Smooth muscle cell (in vitro differentiated cells): ENCODE measurements at regions not wholly inside any gene's neighbourhood (a gene's known extent, or its start where the extent isn't known, plus 50 kb on each side); places are given as distances from the start of the nearest gene placed in this dataset.

Source experiments
- DNase-seq: peaks from one replicate; lab custom pipeline; 2025; ENCODE audit not compliant: unreplicated experiment; lab: John Stamatoyannopoulos, UW
- H2AFZ ChIP-seq: fragments of 200-600 bp; sonication (generic); 2 replicates; pipeline ENCODE4 v1.6.0; 2016; ENCODE audit warnings: antibody characterized with exemption, low read depth, mild to moderate bottlenecking
- H3F3A ChIP-seq: fragments of 200-600 bp; sonication (generic); 2 replicates; pipeline ENCODE4 v1.6.0; 2017; ENCODE audit warnings: antibody characterized with exemption, low read depth
- H3K27ac ChIP-seq: fragments of 200-600 bp; sonication (generic); 2 replicates; pipeline ENCODE4 v1.5.1; 2016; ENCODE audit warnings: low read depth, mild to moderate bottlenecking
- H3K27me3 ChIP-seq: fragments of 200-600 bp; sonication (generic); 2 replicates; pipeline ENCODE4 v1.6.1; 2016; ENCODE audit warnings: low read depth, mild to moderate bottlenecking
- H3K36me3 ChIP-seq: fragments of 200-600 bp; sonication (generic); 2 replicates; pipeline ENCODE4 v1.5.1; 2016; ENCODE audit warnings: low read depth
- H3K4me1 ChIP-seq: fragments of 200-600 bp; sonication (generic); 2 replicates; pipeline ENCODE4 v1.5.1; 2016; ENCODE audit warnings: low read depth
- H3K4me2 ChIP-seq: fragments of 200-600 bp; sonication (generic); 2 replicates; pipeline ENCODE4 v1.6.0; 2016; ENCODE audit warnings: mild to moderate bottlenecking
- H3K4me3 ChIP-seq: fragments of 200-600 bp; sonication (generic); 2 replicates; pipeline ENCODE4 v1.5.1; 2016; ENCODE audit warnings: mild to moderate bottlenecking
- H3K79me2 ChIP-seq: fragments of 200-600 bp; sonication (generic); 2 replicates; pipeline ENCODE4 v1.6.0; 2016; ENCODE audit warnings: low read depth, mild to moderate bottlenecking
- H3K9ac ChIP-seq: fragments of 200-600 bp; sonication (generic); 2 replicates; pipeline ENCODE4 v1.6.0; 2016; ENCODE audit warnings: low read depth
- H3K9me3 ChIP-seq: fragments of 200-600 bp; sonication (generic); replicated peaks from 2 replicates; pipeline ENCODE4 v1.5.1; 2016; ENCODE audit warnings: low read depth
- H4K20me1 ChIP-seq: fragments of 200-600 bp; sonication (generic); 2 replicates; pipeline ENCODE4 v1.6.0; 2016; ENCODE audit warnings: low read depth
- WGBS: methylation state at CpG from one replicate; pipeline ENCODE4 v1.1.7; 2016; ENCODE audit warnings: low lambda C conversion rate; 5-methylcytosine and 5-hydroxymethylcytosine counted together
- TF ChIP-seq, protein P1 (sequence below): fragments of 200-600 bp; sonication (generic); IDR thresholded peaks from 2 replicates; pipeline ENCODE4 v1.5.1; 2017; ENCODE audit warnings: borderline replicate concordance, mild to moderate bottlenecking, antibody characterized with exemption; ENCODE audit not compliant: insufficient read depth, poor library complexity, severe bottlenecking

DNA sequence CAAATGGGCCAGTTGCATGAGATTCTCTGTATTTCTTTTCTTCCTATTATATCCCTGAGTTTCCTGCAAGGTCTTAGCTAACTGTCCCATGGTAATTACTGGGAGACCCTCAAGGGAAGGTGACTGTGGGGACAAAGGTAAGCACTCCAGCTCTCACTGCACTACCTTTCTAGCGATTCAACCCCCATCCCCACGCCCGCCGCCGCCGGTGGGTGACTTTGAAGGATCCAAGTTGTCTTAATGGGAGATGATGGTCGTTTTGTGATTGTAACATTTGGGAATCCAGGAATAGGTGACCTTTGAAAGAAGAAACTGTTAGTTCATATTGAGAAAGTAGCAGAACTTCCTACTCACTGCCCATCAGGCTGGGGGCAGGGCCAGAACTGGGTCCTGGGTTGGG is 265.5 kb downstream of the LRFN2 start:
- H3F3A ChIP-seq, result no peaks in the 10 kb centered on the region
- no peak for DNase-seq
- H4K20me1 ChIP-seq, result no peaks in the 10 kb centered on the region
- H3K27me3 ChIP-seq, result peaks cover 40% of the 10 kb centered on the region
- H3K9me3 ChIP-seq, result no peaks in the 10 kb centered on the region
- no peak overlapping the region for H3K4me2 ChIP-seq
- H2AFZ ChIP-seq, result no peak overlapping the region
- no peaks in the 10 kb centered on the region for H3K4me1 ChIP-seq
- 93% methylated on average over 7 of the region's 7 CpGs for WGBS
- TF ChIP-seq, protein P1, sequence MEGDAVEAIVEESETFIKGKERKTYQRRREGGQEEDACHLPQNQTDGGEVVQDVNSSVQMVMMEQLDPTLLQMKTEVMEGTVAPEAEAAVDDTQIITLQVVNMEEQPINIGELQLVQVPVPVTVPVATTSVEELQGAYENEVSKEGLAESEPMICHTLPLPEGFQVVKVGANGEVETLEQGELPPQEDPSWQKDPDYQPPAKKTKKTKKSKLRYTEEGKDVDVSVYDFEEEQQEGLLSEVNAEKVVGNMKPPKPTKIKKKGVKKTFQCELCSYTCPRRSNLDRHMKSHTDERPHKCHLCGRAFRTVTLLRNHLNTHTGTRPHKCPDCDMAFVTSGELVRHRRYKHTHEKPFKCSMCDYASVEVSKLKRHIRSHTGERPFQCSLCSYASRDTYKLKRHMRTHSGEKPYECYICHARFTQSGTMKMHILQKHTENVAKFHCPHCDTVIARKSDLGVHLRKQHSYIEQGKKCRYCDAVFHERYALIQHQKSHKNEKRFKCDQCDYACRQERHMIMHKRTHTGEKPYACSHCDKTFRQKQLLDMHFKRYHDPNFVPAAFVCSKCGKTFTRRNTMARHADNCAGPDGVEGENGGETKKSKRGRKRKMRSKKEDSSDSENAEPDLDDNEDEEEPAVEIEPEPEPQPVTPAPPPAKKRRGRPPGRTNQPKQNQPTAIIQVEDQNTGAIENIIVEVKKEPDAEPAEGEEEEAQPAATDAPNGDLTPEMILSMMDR, result no peak
- H3K79me2 ChIP-seq, result no peaks in the 10 kb centered on the region
- no peaks in the 10 kb centered on the region for H3K36me3 ChIP-seq
- H3K9ac ChIP-seq, result no peak overlapping the region
- no peak overlapping the region for H3K27ac ChIP-seq
- H3K4me3 ChIP-seq, result no peak overlapping the region

DNA sequence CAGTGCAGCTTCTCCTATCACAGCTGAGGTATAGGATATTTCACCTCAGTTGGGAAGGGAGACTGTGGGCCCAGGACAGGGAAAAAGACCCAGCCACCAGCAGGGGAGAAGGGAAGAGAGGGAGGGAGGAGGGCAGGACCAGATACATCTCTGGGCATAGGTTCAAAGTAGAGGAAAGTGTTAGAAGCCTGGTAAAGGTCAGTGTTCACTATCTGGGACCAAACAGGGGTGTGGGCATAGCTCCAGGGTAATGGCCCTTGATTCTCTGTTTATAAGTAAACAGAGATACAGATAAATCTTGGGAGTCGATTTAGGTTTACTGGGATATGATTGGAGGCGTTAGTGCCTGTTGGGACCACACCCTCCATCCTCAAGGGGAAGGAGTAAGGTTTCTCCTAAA is 266.2 kb downstream of the LRFN2 start:
- H3K9ac ChIP-seq, result no peak overlapping the region
- H3K79me2 ChIP-seq, result no peaks in the 10 kb centered on the region
- 79% methylated on average over 2 of the region's 2 CpGs for WGBS
- H3K4me1 ChIP-seq, result no peaks in the 10 kb centered on the region
- no peak overlapping the region for H3K4me3 ChIP-seq
- no peaks in the 10 kb centered on the region for H3K9me3 ChIP-seq
- no peak overlapping the region for H2AFZ ChIP-seq
- H3F3A ChIP-seq, result no peaks in the 10 kb centered on the region
- no peak overlapping the region for H3K4me2 ChIP-seq
- H3K27ac ChIP-seq, result no peak overlapping the region
- H3K27me3 ChIP-seq, result peaks cover 46% of the 10 kb centered on the region
- DNase-seq, result no peak
- TF ChIP-seq, protein P1, result no peak
- H4K20me1 ChIP-seq, result no peaks in the 10 kb centered on the region
- no peaks in the 10 kb centered on the region for H3K36me3 ChIP-seq

DNA sequence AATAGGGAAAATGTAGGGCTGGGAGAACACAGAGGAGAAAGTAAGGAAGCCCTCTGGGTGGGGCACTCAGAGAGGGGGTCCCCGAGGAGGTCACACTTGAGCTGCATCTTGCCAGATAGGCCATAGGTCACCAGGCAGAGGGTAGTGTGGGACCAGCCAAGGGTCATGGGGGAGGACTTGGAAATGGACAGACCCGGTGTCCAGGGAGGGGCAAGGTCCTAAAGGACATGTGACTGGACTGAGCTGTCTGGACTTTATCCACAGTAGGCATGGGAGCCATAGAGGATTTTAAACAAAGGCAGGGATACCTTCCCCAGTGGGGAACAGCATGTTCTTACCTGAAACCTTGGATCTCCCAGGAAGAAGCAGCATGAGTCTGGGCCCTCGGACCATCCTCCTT is 266.7 kb downstream of the LRFN2 start:
- Histone ChIP-seq H3K4me3 (no peak overlapping the region), H3K4me1 (no peaks in the 10 kb centered on the region), H3K27ac (no peak overlapping the region), H3K9ac (no peak overlapping the region), H3F3A (no peaks in the 10 kb centered on the region), H3K9me3 (no peaks in the 10 kb centered on the region), H3K4me2 (no peak overlapping the region), H4K20me1 (no peaks in the 10 kb centered on the region), H3K36me3 (no peaks in the 10 kb centered on the region), H3K27me3 (peaks cover 50% of the 10 kb centered on the region), H3K79me2 (no peaks in the 10 kb centered on the region), H2AFZ (no peak overlapping the region)
- WGBS, result 94% methylated on average over 3 of the region's 3 CpGs
- TF ChIP-seq, protein P1, result no peak
- DNase-seq, result no peak

DNA sequence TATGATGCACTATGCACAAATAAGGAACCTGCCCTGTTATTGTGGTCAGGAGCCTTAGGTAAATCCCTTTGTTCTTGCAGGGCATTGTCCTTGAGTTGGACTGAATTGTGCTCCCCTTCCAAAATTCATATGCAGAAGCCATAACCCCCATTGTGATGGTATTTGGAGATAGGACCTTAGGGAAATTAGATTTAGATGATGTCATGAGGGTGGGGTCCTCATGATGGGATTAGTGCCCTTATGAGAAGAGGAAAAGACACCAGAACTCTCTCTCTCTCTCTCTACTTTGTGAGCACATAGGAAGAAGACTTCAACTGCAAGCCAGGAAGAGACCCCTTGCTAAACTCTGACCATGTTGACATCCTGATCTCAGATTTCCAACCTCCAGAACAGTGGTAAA is 268.0 kb downstream of the LRFN2 start:
- no peaks in the 10 kb centered on the region for H3K79me2 ChIP-seq
- H3K36me3 ChIP-seq, result no peaks in the 10 kb centered on the region
- H3K4me3 ChIP-seq, result no peak overlapping the region
- H3K9ac ChIP-seq, result no peak overlapping the region
- H4K20me1 ChIP-seq, result no peaks in the 10 kb centered on the region
- no peaks in the 10 kb centered on the region for H3K9me3 ChIP-seq
- no peak for DNase-seq
- peaks cover 39% of the 10 kb centered on the region for H3K27me3 ChIP-seq
- TF ChIP-seq, protein P1, result no peak
- no peaks in the 10 kb centered on the region for H3K4me1 ChIP-seq
- H3K4me2 ChIP-seq, result no peak overlapping the region
- H3K27ac ChIP-seq, result no peak overlapping the region
- no peaks in the 10 kb centered on the region for H3F3A ChIP-seq
- no peak overlapping the region for H2AFZ ChIP-seq
